SKM-1 (cell line): ENCODE measurements at regions not wholly inside any gene's neighbourhood (a gene's known extent, or its start where the extent isn't known, plus 50 kb on each side); places are given as distances from the start of the nearest gene placed in this dataset.
"Not testable (repeated sequence)": the region's sequence is repeated elsewhere in the genome, so short reads cannot be mapped to it uniquely, and the experiment has no call there.

Experiments
- DNase-seq: peaks from one replicate; lab custom pipeline; 2025; ENCODE audit not compliant: unreplicated experiment; lab: John Stamatoyannopoulos, UW

DNA sequence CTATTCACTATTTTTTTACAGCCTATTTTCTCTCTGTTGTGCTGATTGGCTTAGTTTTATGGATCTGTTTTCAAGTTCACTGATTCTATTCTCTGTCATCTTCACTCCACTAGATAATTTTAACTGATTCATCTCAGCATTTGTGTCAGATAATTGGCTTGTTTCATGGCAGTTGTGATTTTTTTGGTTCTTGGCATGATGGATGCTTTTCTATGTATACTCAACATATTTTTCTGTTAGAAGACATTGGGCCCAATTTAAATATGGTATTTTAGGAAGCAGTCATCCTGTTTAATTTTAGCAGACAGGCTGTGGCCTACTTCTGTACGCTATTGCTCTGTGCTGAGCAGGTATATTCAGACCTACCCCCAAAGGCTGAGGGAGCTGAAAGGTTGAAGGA is 1865.3 kb upstream of the ACO1 start:
- DNase-seq = no peak

DNA sequence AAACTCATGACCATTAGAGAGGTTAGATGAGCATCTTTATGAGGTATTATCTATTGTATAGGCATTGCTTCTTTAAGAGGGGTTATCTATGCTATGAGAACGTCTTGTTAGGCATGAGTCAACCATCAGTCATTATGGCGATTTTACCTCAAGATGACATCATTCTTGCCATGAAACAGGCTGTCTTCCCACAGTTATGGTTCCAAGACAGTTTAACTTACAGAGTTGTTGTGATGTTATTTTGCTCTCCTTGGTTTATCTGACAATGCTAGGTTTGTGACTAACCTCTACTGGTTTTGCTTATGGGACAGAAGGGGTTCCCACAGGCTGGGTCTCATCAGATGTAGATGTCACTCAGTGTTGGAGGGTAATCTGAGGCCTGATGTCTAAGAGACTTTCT is 1864.7 kb upstream of the ACO1 start:
- no peak for DNase-seq

DNA sequence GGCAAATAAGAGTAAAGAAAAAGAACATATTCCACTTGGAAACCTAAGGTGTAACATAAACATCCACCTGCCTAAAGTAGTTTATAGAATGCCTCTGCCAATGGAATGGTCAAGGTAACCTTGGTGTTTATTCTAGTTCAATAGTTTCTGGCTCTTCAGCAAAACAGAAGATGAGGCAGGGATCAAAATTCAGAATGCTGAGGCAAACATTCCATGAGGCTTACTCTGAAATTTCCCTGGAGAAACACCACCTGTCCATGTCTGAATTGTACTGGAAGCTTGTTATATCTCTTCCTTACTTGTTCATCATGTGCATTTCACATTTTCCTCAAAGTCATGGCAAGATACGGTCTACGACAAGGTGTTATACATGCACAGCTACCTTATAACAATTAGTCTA is 1862.4 kb upstream of the ACO1 start:
- DNase-seq = no peak

- no peak for DNase-seq
These were observed 1862.0 kb upstream of the ACO1 start for GRCh38 chr9:30522486-30522885.

DNA sequence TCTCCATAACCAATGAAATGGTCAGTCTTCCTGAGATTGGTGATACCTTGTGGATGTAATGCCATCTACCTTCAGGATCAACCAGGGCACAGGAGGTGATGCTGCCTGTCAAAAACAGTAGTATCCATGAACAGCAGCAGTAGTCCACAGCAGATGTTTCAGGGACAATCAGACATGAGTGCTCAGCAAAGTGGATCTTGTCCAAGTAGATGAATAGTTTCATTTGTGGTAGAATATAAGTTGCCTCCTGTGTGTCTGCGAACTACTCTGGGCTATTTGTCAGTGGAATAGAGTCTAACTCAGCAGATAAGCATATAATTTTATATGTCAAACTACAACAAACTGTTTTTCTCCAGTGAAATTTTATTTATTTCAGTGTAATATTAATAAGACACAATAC is 1860.1 kb upstream of the ACO1 start:
- DNase-seq = no peak

GRCh38 chr9:30534455-30534854 is 1850.0 kb upstream of the ACO1 start:
- no peak for DNase-seq

GRCh38 chr9:30534896-30535295 is 1849.5 kb upstream of the ACO1 start:
- no peak for DNase-seq

GRCh38 chr9:30536494-30536893 is 1847.9 kb upstream of the ACO1 start:
- DNase-seq = no peak

DNA sequence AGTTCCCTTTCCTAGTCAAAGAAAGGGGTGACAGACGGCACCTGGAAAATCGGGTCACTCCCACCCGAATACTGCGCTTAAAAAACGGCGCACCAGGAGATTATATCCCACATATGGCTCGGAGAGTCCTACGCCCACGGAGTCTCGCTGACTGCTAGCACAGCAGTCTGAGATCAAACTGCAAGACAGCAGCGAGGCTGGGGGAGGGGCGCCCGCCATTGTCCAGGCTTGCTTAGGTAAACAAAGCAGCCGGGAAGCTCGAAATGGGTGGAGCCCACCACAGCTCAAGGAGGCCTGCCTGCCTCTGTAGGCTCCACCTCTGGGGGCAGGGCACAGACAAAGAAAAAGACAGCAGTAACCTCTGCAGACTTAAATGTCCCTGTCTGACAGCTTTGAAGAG is 1844.7 kb upstream of the ACO1 start:
- not testable (repeated sequence) for DNase-seq

- DNase-seq = no peak
These were observed 1809.9 kb upstream of the ACO1 start for GRCh38 chr9:30574355-30575151.

GRCh38 chr9:30575218-30575617 is 1809.2 kb upstream of the ACO1 start:
- DNase-seq = no peak

DNA sequence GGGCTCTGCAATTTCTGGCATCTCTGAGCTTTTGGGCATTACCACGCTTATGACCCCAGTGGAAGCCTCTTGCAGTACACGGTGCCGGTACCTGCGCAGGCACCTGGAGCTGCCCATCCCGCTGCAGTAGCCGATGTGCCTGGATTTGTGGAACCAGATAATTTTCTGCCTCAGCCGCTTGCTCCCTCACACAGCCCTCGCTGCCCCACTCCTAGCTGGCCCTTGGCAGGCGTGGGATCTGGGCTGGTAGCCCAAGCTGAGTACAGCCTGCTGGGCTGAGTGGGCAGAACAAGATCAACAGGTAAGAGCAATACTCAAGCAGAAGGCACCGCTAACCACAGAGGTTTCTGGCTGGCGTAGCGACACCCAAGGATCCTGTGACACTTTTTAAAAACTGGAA is 1808.8 kb upstream of the ACO1 start:
- no peak for DNase-seq

- no peak for DNase-seq
These were observed 1804.6 kb upstream of the ACO1 start for GRCh38 chr9:30579810-30580209.

DNA sequence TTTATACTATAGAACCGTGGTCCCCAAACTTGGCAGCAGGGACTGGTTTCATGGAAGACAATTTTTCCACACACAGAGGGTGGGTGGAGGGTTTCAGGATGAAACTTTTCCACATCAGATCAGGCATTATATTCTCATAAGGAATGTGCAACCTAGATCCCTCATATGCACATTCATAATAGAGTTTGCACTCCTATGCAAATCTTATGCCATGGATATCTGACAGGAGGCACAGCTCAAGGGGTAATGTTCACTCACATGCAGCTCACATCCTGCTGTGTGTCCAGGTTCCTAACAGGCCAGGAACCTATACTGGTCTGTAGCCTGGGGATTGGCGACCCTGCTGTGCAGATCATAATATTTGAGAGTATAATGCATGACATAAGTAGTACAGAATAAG is 1802.2 kb upstream of the ACO1 start:
- DNase-seq = no peak

DNA sequence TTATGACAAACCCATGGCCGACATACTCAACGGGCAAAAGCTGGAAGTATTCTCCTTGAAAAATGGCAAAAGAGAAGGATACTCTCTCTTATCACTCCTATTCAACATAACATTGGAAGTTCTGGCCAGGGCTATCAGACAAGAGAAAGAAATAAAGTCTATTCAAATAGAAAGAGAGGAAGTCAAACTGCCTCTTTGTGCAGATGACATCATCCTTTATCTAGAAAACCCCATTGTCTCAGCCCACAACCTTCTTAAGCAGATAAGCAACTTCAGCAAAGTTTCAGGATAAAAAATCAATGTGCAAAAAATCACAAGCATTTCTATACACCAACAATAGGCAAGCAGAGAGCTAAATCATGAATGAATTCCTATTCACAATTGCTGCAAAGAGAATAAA is 1799.9 kb upstream of the ACO1 start:
- no peak for DNase-seq

- no peak for DNase-seq
These were observed 1793.0 kb upstream of the ACO1 start for GRCh38 chr9:30591461-30591860.

GRCh38 chr9:30597608-30598007 is 1786.8 kb upstream of the ACO1 start:
- no peak for DNase-seq

DNA sequence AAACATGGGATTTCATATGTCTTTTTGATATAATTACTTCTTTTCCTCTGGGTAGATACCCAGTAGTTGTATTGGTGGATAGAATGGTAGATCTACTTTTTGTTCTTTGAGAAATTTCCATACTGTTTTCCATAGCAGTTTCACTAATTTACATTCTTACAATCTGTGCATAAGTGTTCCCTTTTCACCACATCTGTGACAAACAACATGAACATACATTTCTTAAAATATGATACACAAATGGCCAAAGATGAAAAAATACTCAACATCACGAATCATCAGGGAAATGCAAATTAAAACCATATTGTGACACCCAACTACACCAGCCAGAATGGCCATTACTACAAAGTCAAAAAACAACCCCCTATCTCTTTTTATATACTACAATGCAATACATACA is 1778.5 kb upstream of the ACO1 start:
- no peak for DNase-seq

- DNase-seq = no peak
These were observed 1774.7 kb upstream of the ACO1 start for GRCh38 chr9:30609713-30610112.

- not testable (repeated sequence) for DNase-seq
These were observed 1767.7 kb upstream of the ACO1 start for GRCh38 chr9:30616782-30617181.

DNA sequence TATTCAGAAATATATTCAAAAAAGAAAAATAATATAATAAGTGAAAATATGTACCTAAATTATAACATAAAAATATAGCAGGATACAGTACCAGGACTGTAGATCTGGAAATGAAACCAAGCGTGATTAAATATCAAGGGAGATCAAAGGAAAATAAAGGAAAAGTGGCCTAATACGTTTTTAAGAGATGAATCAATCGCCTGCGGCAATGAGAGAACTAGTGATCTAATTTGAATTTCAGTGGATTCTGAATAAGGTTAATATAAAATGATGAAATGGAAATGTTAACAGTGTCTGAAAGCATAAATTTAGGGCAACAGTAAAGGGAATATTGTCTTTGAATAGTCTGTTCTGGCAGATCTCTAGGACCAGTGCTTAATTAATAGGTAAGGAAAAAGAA is 1761.9 kb upstream of the ACO1 start:
- no peak for DNase-seq

GRCh38 chr9:30628915-30629567 is 1755.4 kb upstream of the ACO1 start:
- no peak for DNase-seq

DNA sequence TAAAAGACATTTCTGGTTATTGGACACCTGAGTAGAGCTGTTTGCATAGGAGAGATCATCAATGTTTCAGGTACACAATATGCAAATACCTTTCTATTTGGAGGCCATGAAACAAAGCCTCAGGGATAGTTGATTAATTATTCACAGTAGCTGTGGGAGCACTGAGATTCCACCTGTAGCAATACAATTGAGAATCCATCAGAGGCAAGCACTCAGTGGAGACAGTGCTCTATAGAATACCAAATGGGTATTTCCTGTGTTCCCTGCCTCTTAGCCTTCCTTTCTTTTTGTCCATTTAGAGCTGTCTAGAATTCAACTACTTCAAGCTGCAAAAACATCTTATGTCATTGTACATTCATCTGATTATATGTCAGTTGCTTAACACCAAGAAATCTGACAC is 1754.0 kb upstream of the ACO1 start:
- no peak for DNase-seq
